Uterus (tissue), 2 donors: ENCODE measurements at regions not wholly inside any gene's neighbourhood (a gene's known extent, or its start where the extent isn't known, plus 50 kb on each side); places are given as distances from the start of the nearest gene placed in this dataset.

Experiments used
- CTCF ChIP-seq, 4 experiments: fragments of 200-600 bp in 2 of 4; fragments of 450-650 bp in 2 of 4; sonication (generic) in 2 of 4; IDR thresholded peaks; one replicate each; pipeline ENCODE4 v1.5.1; 2016 to 2019; ENCODE audit warnings: antibody characterized with exemption in 4 of 4, mild to moderate bottlenecking in 2 of 4, moderate library complexity in 1 of 4
- POLR2A ChIP-seq, 2 donors: fragments of 450-650 bp; IDR thresholded peaks; one replicate each; pipeline ENCODE4 v1.6.1; 2016; ENCODE audit warnings: antibody characterized with exemption in 2 of 2, mild to moderate bottlenecking in 1 of 2, moderate library complexity in 1 of 2

- TF ChIP-seq CTCF (IDR thresholded peaks at IDR 0.05) (no peak), POLR2A (IDR thresholded peaks at IDR 0.05) (no peak)
Measured at GRCh38 chr6:87899499-87900147, 148.0 kb upstream of the SPACA1 start.
